Mucosa of descending colon (tissue), 3 donors: ENCODE measurements at regions not wholly inside any gene's neighbourhood (a gene's known extent, or its start where the extent isn't known, plus 50 kb on each side); places are given as distances from the start of the nearest gene placed in this dataset.

Experiments used
- ATAC-seq: fragments of 200-7000 bp; cut with Tn5 transposase; one replicate; pipeline ENCODE4 v1.9.1; 2020; ENCODE audit warnings: mild to moderate bottlenecking, moderate library complexity
- DNase-seq, 3 donors: peaks; one replicate each; pipeline ENCODE4 v3.0.0-alpha.2; 2020
- H3K36me3 ChIP-seq: fragments of 200-600 bp; one replicate; pipeline ENCODE4 v1.8.0; 2021; ENCODE audit warnings: low read depth, mild to moderate bottlenecking
- H3K4me1 ChIP-seq: fragments of 200-600 bp; one replicate; pipeline ENCODE4 v1.8.0; 2021; ENCODE audit warnings: low read depth, mild to moderate bottlenecking
- H3K4me3 ChIP-seq: fragments of 200-600 bp; one replicate; pipeline ENCODE4 v1.8.0; 2021; ENCODE audit warnings: mild to moderate bottlenecking
- H3K9me3 ChIP-seq: fragments of 200-600 bp; one replicate; pipeline ENCODE4 v1.8.0; 2021; ENCODE audit warnings: mild to moderate bottlenecking
- CTCF ChIP-seq: fragments of 200-600 bp; IDR thresholded peaks from one replicate; pipeline ENCODE4 v1.8.0; 2022; ENCODE audit warnings: antibody characterized with exemption, mild to moderate bottlenecking
- intact Hi-C, 2 donors: fragments of 100-400 bp; cut with DNase I in 1 of 2; cut with micrococcal nuclease in 1 of 2; formaldehyde crosslinking; loops; one replicate each; pipeline versions ENCODE4 v1.11.0 to v1.11.1; 2022; cut with DNase I, micrococcal nuclease
- donor health status: DM: no; HTN: no; CAD: no; lungs with moderate emphysema.
- donor health status: DM: no; HTN: no; CAD: no.
- donor health status: DM: no; HTN: yes; CAD: no.

- DNase-seq: no peak
- H3K4me1 ChIP-seq: no peaks in the 10 kb centered on the region
- H3K36me3 ChIP-seq: no peaks in the 10 kb centered on the region
- intact Hi-C loops: no loop called here
- no peaks in the 10 kb centered on the region for H3K9me3 ChIP-seq
- no peak for TF ChIP-seq CTCF
- no peak overlapping the region for H3K4me3 ChIP-seq
- no peak for ATAC-seq
Measured at GRCh38 chr1:185425163-185425562, 108.1 kb upstream of the IVNS1ABP start.

- no peak for DNase-seq
- no peak for ATAC-seq
Measured at GRCh38 chr1:185421485-185422107, 104.6 kb upstream of the IVNS1ABP start.

GRCh38 chr1:185420588-185421081, 103.6 kb upstream of the IVNS1ABP start:
- TF ChIP-seq CTCF: no peak
- peak in 1 of 3 donors; percentile 19 for DNase-seq
- H3K9me3 ChIP-seq: no peaks in the 10 kb centered on the region
- H3K4me3 ChIP-seq: no peak overlapping the region
- intact Hi-C loops: no loop called here
- H3K4me1 ChIP-seq: no peaks in the 10 kb centered on the region
- ATAC-seq: peak; percentile 76
- H3K36me3 ChIP-seq: no peaks in the 10 kb centered on the region

More at GRCh38 chr1:185421485-185422107, 104.6 kb upstream of the IVNS1ABP start:
- H3K4me3 ChIP-seq: no peak overlapping the region
- no peaks in the 10 kb centered on the region for H3K36me3 ChIP-seq
- no peaks in the 10 kb centered on the region for H3K9me3 ChIP-seq
- no peak for TF ChIP-seq CTCF
- intact Hi-C loops: no loop called here
- H3K4me1 ChIP-seq: no peaks in the 10 kb centered on the region

GRCh38 chr1:185419718-185420117, 102.7 kb upstream of the IVNS1ABP start:
- Histone ChIP-seq H3K4me1 (no peaks in the 10 kb centered on the region), H3K9me3 (no peaks in the 10 kb centered on the region), H3K36me3 (no peaks in the 10 kb centered on the region), H3K4me3 (no peak overlapping the region)
- no peak for DNase-seq
- TF ChIP-seq CTCF: no peak
- no peak for ATAC-seq
- intact Hi-C loops: no loop called here

GRCh38 chr1:185418472-185418871, 101.4 kb upstream of the IVNS1ABP start:
- no peaks in the 10 kb centered on the region for H3K4me1 ChIP-seq
- intact Hi-C loops: no loop called here
- no peak overlapping the region for H3K4me3 ChIP-seq
- no peak for DNase-seq
- no peaks in the 10 kb centered on the region for H3K36me3 ChIP-seq
- TF ChIP-seq CTCF: no peak
- no peak for ATAC-seq
- no peaks in the 10 kb centered on the region for H3K9me3 ChIP-seq
